ENCODE measurements at regions not wholly inside any gene's neighbourhood (a gene's known extent, or its start where the extent isn't known, plus 50 kb on each side); places are given as distances from the start of the nearest gene placed in this dataset.

GRCh38 chr5:103358305-103358995 lies 99.9 kb downstream of the MACIR start:
- Histone ChIP-seq H3K4me2 (ENCODE audit: low read length) (no peak overlapping the region), H3K9ac (ENCODE audit: low read length) (no peak overlapping the region), H4K20me1 (ENCODE audit: insufficient read depth) (no peaks in the 10 kb centered on the region), H3F3A (ENCODE audit: insufficient read depth, low read length, poor library complexity, severe bottlenecking) (peaks cover 6% of the 10 kb centered on the region), H3K27ac (ENCODE audit: low read length) (no peak overlapping the region), H3K79me2 (replicated peaks; ENCODE audit: insufficient read depth, low read length) (no peaks in the 10 kb centered on the region), H3K36me3 (ENCODE audit: insufficient read depth, low read length) (no peaks in the 10 kb centered on the region), H3K9me3 (ENCODE audit: low read length) (no peaks in the 10 kb centered on the region), H3K27me3 (ENCODE audit: insufficient read depth, low read depth, low read length) (no peaks in the 10 kb centered on the region), H3K4me3 (ENCODE audit: low read length) (no peak overlapping the region), H2AFZ (ENCODE audit: low read depth, low read length) (no peak overlapping the region), H3K9me2 (ENCODE audit: insufficient read depth, low read length) (no peaks in the 10 kb centered on the region)
- TF ChIP-seq POLR2AphosphoS5 (IDR thresholded peaks at IDR 0.05) (no peak), REST (IDR thresholded peaks at IDR 0.05; ENCODE audit: borderline replicate concordance) (peak; percentile 40)

GRCh38 chr5:103357636-103358035 lies 99.1 kb downstream of the MACIR start:
- no peaks in the 10 kb centered on the region for H3K79me2 ChIP-seq (replicated peaks; ENCODE audit: insufficient read depth, low read length)
- H3K27me3 ChIP-seq (ENCODE audit: insufficient read depth, low read depth, low read length) = no peaks in the 10 kb centered on the region
- H3K9me2 ChIP-seq (ENCODE audit: insufficient read depth, low read length) = no peaks in the 10 kb centered on the region
- H3K36me3 ChIP-seq (ENCODE audit: insufficient read depth, low read length) = no peaks in the 10 kb centered on the region
- no peak for TF ChIP-seq CTCF (IDR thresholded peaks at IDR 0.05; ENCODE audit: poor library complexity, severe bottlenecking)
- no peak overlapping the region for H2AFZ ChIP-seq (ENCODE audit: low read depth, low read length)
- H3K4me3 ChIP-seq (ENCODE audit: low read length) = no peak overlapping the region
- H3K9ac ChIP-seq (ENCODE audit: low read length) = no peak overlapping the region
- no peak overlapping the region for H3K27ac ChIP-seq (ENCODE audit: low read length)
- H3F3A ChIP-seq (ENCODE audit: insufficient read depth, low read length, poor library complexity, severe bottlenecking) = peaks cover 6% of the 10 kb centered on the region
- no peaks in the 10 kb centered on the region for H4K20me1 ChIP-seq (ENCODE audit: insufficient read depth)
- H3K4me2 ChIP-seq (ENCODE audit: low read length) = no peak overlapping the region
- no peaks in the 10 kb centered on the region for H3K9me3 ChIP-seq (ENCODE audit: low read length)

GRCh38 chr5:103356350-103357091 lies 98.0 kb downstream of the MACIR start:
- no peaks in the 10 kb centered on the region for H3K79me2 ChIP-seq (replicated peaks; ENCODE audit: insufficient read depth, low read length)
- H3K4me2 ChIP-seq (ENCODE audit: low read length) = peak overlapping the region; percentile 12
- no peaks in the 10 kb centered on the region for H4K20me1 ChIP-seq (ENCODE audit: insufficient read depth)
- H3K4me3 ChIP-seq (ENCODE audit: low read length) = no peak overlapping the region
- H3K9me3 ChIP-seq (ENCODE audit: low read length) = no peaks in the 10 kb centered on the region
- no peak overlapping the region for H2AFZ ChIP-seq (ENCODE audit: low read depth, low read length)
- TF ChIP-seq RAD21 (conservative IDR thresholded peaks at IDR 0.05) = no peak
- TF ChIP-seq CTCF (IDR thresholded peaks at IDR 0.05; ENCODE audit: poor library complexity, severe bottlenecking) = no peak
- TF ChIP-seq EZH2 (IDR thresholded peaks at IDR 0.05; ENCODE audit: borderline replicate concordance, insufficient read depth, low read length, poor library complexity, severe bottlenecking) = no peak
- no peak for TF ChIP-seq EP300 (conservative IDR thresholded peaks at IDR 0.05; ENCODE audit: poor library complexity, severe bottlenecking)
- TF ChIP-seq TAF1 (IDR thresholded peaks at IDR 0.05; ENCODE audit: low read depth) = no peak
- TF ChIP-seq SMC3 (conservative IDR thresholded peaks at IDR 0.05; ENCODE audit: poor library complexity) = no peak
- TF ChIP-seq POLR2AphosphoS5 (IDR thresholded peaks at IDR 0.05) = no peak
- TF ChIP-seq REST (IDR thresholded peaks at IDR 0.05; ENCODE audit: borderline replicate concordance) = no peak
- TF ChIP-seq MXI1 (conservative IDR thresholded peaks at IDR 0.05; ENCODE audit: poor library complexity, severe bottlenecking) = no peak
- H3F3A ChIP-seq (ENCODE audit: insufficient read depth, low read length, poor library complexity, severe bottlenecking) = peaks cover 6% of the 10 kb centered on the region
- H3K27me3 ChIP-seq (ENCODE audit: insufficient read depth, low read depth, low read length) = no peaks in the 10 kb centered on the region
- no peaks in the 10 kb centered on the region for H3K9me2 ChIP-seq (ENCODE audit: insufficient read depth, low read length)
- no peak overlapping the region for H3K27ac ChIP-seq (ENCODE audit: low read length)
- no peaks in the 10 kb centered on the region for H3K36me3 ChIP-seq (ENCODE audit: insufficient read depth, low read length)
- no peak overlapping the region for H3K9ac ChIP-seq (ENCODE audit: low read length)
